Ovary (tissue), 7 donors: ENCODE measurements at regions not wholly inside any gene's neighbourhood (a gene's known extent, or its start where the extent isn't known, plus 50 kb on each side); places are given as distances from the start of the nearest gene placed in this dataset.

Source experiments
- DNase-seq, 5 donors: peaks; one replicate each; pipeline ENCODE4 v3.0.0-alpha.2; 2019 to 2020
- H3K27ac ChIP-seq, 2 donors: fragments of 200-600 bp; one replicate each; pipeline versions ENCODE4 v1.5.1 to v1.8.0; 2019 to 2022
- H3K27me3 ChIP-seq: fragments of 200-600 bp; one replicate; pipeline ENCODE4 v1.8.0; 2022
- H3K36me3 ChIP-seq: fragments of 200-600 bp; sonication (generic); one replicate; pipeline ENCODE4 v1.5.1; 2019
- H3K4me1 ChIP-seq: one replicate; pipeline ENCODE4 v1.8.1; 2013; ENCODE audit warnings: mild to moderate bottlenecking, moderate library complexity; ENCODE audit not compliant: insufficient read depth
- H3K4me3 ChIP-seq: fragments of 200-600 bp; sonication (generic); one replicate; pipeline ENCODE4 v1.5.1; 2017
- H3K9me3 ChIP-seq, 2 donors: fragments of 200-600 bp in 1 of 2; sonication (generic) in 1 of 2; one replicate each; pipeline versions ENCODE4 v1.5.1 to v1.8.1; 2013 to 2019; ENCODE audit warnings: mild to moderate bottlenecking in 1 of 2, moderate library complexity in 1 of 2
- CTCF ChIP-seq, 3 donors: fragments of 450-650 bp in 2 of 3; fragments of 200-600 bp in 1 of 3; IDR thresholded peaks; one replicate each; pipeline versions ENCODE4 v1.5.1 to v1.8.0; 2016 to 2022; ENCODE audit warnings: antibody characterized with exemption in 3 of 3, mild to moderate bottlenecking in 1 of 3
- EP300 ChIP-seq: sonication (generic); formaldehyde crosslinking; IDR thresholded peaks from one replicate; pipeline ENCODE4 v1.6.1; 2017; ENCODE audit warnings: antibody characterized with exemption
- POLR2A ChIP-seq: fragments of 450-650 bp; IDR thresholded peaks from one replicate; pipeline ENCODE4 v1.6.1; 2017; ENCODE audit warnings: antibody characterized with exemption, mild to moderate bottlenecking, moderate library complexity
- WGBS, 3 donors: extraction: QIAGEN DNeasy Blood & Tissue Kit in 1 of 3; methylation state at CpG; one replicate each; pipeline versions ENCODE4 v1.1.5 to v1.1.7; 2013 to 2017; 5-methylcytosine and 5-hydroxymethylcytosine counted together
- intact Hi-C, 4 donors: fragments of 100-400 bp; cut with DNase I; formaldehyde crosslinking; loops; one replicate each; pipeline versions ENCODE4 v1.11.0 to v1.15.1; 2022 to 2023
- donor health status: DM: no; HTN: no; CAD: no; lungs with moderate emphysema.
- donor health status: DM: no; HTN: no; CAD: no.
- donor health status: Bipolar disorder and iron deficiency.
- donor health status: DM: no; HTN: no; CAD: no.
- donor health status: DM: yes; HTN: yes; CAD: no.

- intact Hi-C loops = no loop called here
- no peak overlapping the region for H3K27ac ChIP-seq
- no peak for TF ChIP-seq POLR2A
- TF ChIP-seq CTCF (IDR thresholded peaks at IDR 0.05) = no peak
- no peak for TF ChIP-seq EP300
- no peak overlapping the region for H3K4me3 ChIP-seq
- WGBS, 3 donors = 80 to 87% (median 82%) methylated on average over 12 of the region's 12 CpGs
- no peak for DNase-seq
- H3K27me3 ChIP-seq = no peaks in the 10 kb centered on the region
- H3K36me3 ChIP-seq = no peaks in the 10 kb centered on the region
- no peaks in the 10 kb centered on the region for H3K9me3 ChIP-seq
- no peaks in the 10 kb centered on the region for H3K4me1 ChIP-seq
These were observed 275.0 kb downstream of the XXYLT1 start for GRCh38 chr3:194995922-194996321.

- no peaks in the 10 kb centered on the region for H3K9me3 ChIP-seq
- H3K27me3 ChIP-seq = no peaks in the 10 kb centered on the region
- no peak overlapping the region for H3K27ac ChIP-seq
- 78 to 84% (median 80%) methylated on average over 9 of the region's 9 CpGs for WGBS, 3 donors
- intact Hi-C loops = no loop called here
- no peaks in the 10 kb centered on the region for H3K4me1 ChIP-seq
- no peaks in the 10 kb centered on the region for H3K36me3 ChIP-seq
- no peak overlapping the region for H3K4me3 ChIP-seq
- no peak for TF ChIP-seq CTCF (IDR thresholded peaks at IDR 0.05)
- no peak for TF ChIP-seq POLR2A
- no peak for TF ChIP-seq EP300
- no peak for DNase-seq
These were observed 274.2 kb downstream of the XXYLT1 start for GRCh38 chr3:194996746-194997145.

GRCh38 chr3:194998417-194998816 is 272.5 kb downstream of the XXYLT1 start:
- intact Hi-C loops = no loop called here
- Histone ChIP-seq H3K9me3 (no peaks in the 10 kb centered on the region), H3K4me1 (no peaks in the 10 kb centered on the region), H3K27ac (no peak overlapping the region), H3K27me3 (no peaks in the 10 kb centered on the region), H3K36me3 (no peaks in the 10 kb centered on the region), H3K4me3 (no peak overlapping the region)
- no peak for TF ChIP-seq POLR2A
- TF ChIP-seq CTCF (IDR thresholded peaks at IDR 0.05) = no peak
- TF ChIP-seq EP300 = no peak
- no peak for DNase-seq
- 82 to 90% (median 84%) methylated on average over 6 of the region's 6 CpGs for WGBS, 3 donors

DNA sequence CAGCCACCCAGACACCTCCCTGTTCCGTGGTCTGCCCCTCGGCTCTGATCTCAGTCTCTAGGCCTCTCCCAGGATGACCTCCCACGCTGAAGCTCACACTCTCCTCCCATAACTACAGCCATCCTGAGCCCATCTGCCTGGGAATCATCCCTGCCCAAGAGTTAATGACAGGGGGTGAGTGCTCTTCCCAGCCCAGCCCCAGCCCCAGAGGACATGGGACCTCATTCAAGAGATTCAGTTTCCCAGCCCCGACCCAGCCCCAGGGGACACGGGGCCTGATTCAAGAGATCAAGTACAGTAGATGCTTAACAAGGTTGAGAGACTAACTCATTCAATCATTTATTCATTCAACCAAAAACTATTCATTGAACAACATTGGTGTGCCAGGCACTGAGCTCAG is 272.0 kb downstream of the XXYLT1 start:
- intact Hi-C loops = no loop called here
- DNase-seq = no peak
- 65 to 71% (median 65%) methylated on average over 5 of the region's 5 CpGs for WGBS, 3 donors
- no peak for TF ChIP-seq EP300
- TF ChIP-seq CTCF (IDR thresholded peaks at IDR 0.05) = no peak
- TF ChIP-seq POLR2A = no peak
- H3K4me3 ChIP-seq = no peak overlapping the region
- H3K9me3 ChIP-seq = no peaks in the 10 kb centered on the region
- H3K27ac ChIP-seq = no peak overlapping the region
- no peaks in the 10 kb centered on the region for H3K4me1 ChIP-seq
- H3K27me3 ChIP-seq = no peaks in the 10 kb centered on the region
- no peaks in the 10 kb centered on the region for H3K36me3 ChIP-seq

GRCh38 chr3:194999491-194999890 is 271.5 kb downstream of the XXYLT1 start:
- H3K4me1 ChIP-seq = no peaks in the 10 kb centered on the region
- DNase-seq = no peak
- no peaks in the 10 kb centered on the region for H3K9me3 ChIP-seq
- TF ChIP-seq EP300 (no peak), CTCF (IDR thresholded peaks at IDR 0.05) (no peak), POLR2A (no peak)
- no peaks in the 10 kb centered on the region for H3K36me3 ChIP-seq
- intact Hi-C loops = no loop called here
- no peaks in the 10 kb centered on the region for H3K27me3 ChIP-seq
- no peak overlapping the region for H3K27ac ChIP-seq
- WGBS, 3 donors = 69 to 75% (median 74%) methylated on average over 6 of the region's 6 CpGs
- H3K4me3 ChIP-seq = no peak overlapping the region
